PC-9 (cell line): ENCODE measurements at regions not wholly inside any gene's neighbourhood (a gene's known extent, or its start where the extent isn't known, plus 50 kb on each side); places are given as distances from the start of the nearest gene placed in this dataset.

Source experiments
- BruUV-seq: library from RNA; stranded (reverse); fragments of 400-500 nt; replicated peaks from 2 replicates; lab custom pipeline; 2021; lab: Mats Ljungman, UMichigan
- CTCF ChIA-PET: fragments of 300-600 bp; sonication (Branson Sonifier 250); formaldehyde crosslinking; loops from one replicate; lab custom pipeline; 2022; ENCODE audit warnings: antibody characterized with exemption; lab: Charles Lee
- POLR2A ChIA-PET: fragments of 300-600 bp; sonication (Branson Sonifier 250); formaldehyde crosslinking; loops from one replicate; lab custom pipeline; 2022; ENCODE audit warnings: antibody characterized with exemption; ENCODE audit not compliant: unreplicated experiment; lab: Charles Lee
- DNase-seq, 2 experiments: peaks; one replicate each; pipeline versions ENCODE4 v3.0.0 to v3.0.0-alpha.2; 2015 to 2022; ENCODE audit warnings: mixed read lengths in 1 of 2
- H2AFZ ChIP-seq: fragments of 200-600 bp; sonication (generic); 2 replicates; pipeline ENCODE4 v1.8.1; 2017; ENCODE audit warnings: antibody characterized with exemption
- H3F3A ChIP-seq: fragments of 200-600 bp; sonication (generic); 2 replicates; pipeline ENCODE4 v1.8.1; 2017; ENCODE audit warnings: antibody characterized with exemption, mild to moderate bottlenecking, low read depth; ENCODE audit not compliant: insufficient read depth
- H3K27ac ChIP-seq: fragments of 200-600 bp; sonication (generic); 2 replicates; pipeline ENCODE4 v1.6.1; 2016; ENCODE audit warnings: mixed run types
- H3K27me3 ChIP-seq: fragments of 200-600 bp; sonication (generic); 2 replicates; pipeline ENCODE4 v1.6.1; 2016; ENCODE audit warnings: low read depth, mixed run types; ENCODE audit not compliant: insufficient read depth
- H3K36me3 ChIP-seq: fragments of 200-600 bp; sonication (generic); 2 replicates; pipeline ENCODE4 v1.6.1; 2016; ENCODE audit warnings: low read depth, mixed run types
- H3K4me1 ChIP-seq: fragments of 200-600 bp; sonication (generic); replicated peaks from 2 replicates; pipeline ENCODE4 v1.6.1; 2016; ENCODE audit warnings: mixed run types; ENCODE audit not compliant: insufficient read depth
- H3K4me2 ChIP-seq: fragments of 200-600 bp; sonication (generic); 2 replicates; pipeline ENCODE4 v1.6.1; 2017; ENCODE audit warnings: mixed run types
- H3K4me3 ChIP-seq: fragments of 200-600 bp; sonication (generic); 2 replicates; pipeline ENCODE4 v1.6.1; 2016; ENCODE audit warnings: mixed run types
- H3K79me2 ChIP-seq: fragments of 200-600 bp; sonication (generic); 2 replicates; pipeline ENCODE4 v1.6.1; 2017; ENCODE audit warnings: low read depth, mixed run types
- H3K9me2 ChIP-seq: fragments of 200-600 bp; sonication (generic); 2 replicates; pipeline ENCODE4 v1.8.1; 2017; ENCODE audit warnings: mild to moderate bottlenecking; ENCODE audit not compliant: insufficient read depth
- H3K9me3 ChIP-seq: fragments of 200-600 bp; sonication (generic); 2 replicates; pipeline ENCODE4 v1.8.1; 2016; ENCODE audit warnings: low read depth; ENCODE audit not compliant: insufficient read depth
- H4K20me1 ChIP-seq: fragments of 200-600 bp; sonication (generic); 2 replicates; pipeline ENCODE4 v1.8.1; 2017; ENCODE audit not compliant: insufficient read depth
- CTCF ChIP-seq: fragments of 200-600 bp; sonication (generic); conservative IDR thresholded peaks from 2 replicates; pipeline ENCODE4 v1.6.1; 2017; ENCODE audit warnings: mixed run types, antibody characterized with exemption, mild to moderate bottlenecking, moderate library complexity
- EZH2 ChIP-seq: fragments of 200-600 bp; sonication (generic); IDR thresholded peaks from 2 replicates; pipeline ENCODE4 v1.8.0; 2017; ENCODE audit warnings: antibody characterized with exemption, low read depth
- intact Hi-C: fragments of 100-400 bp; cut with micrococcal nuclease; formaldehyde crosslinking; loops from one replicate; pipeline ENCODE4 v1.10.0; 2022; ENCODE audit not compliant: unreplicated experiment

GRCh38 chr10:85445702-85446101 lies 920.9 kb downstream of the GRID1 start:
- no peak for TF ChIP-seq EZH2
- no peak for TF ChIP-seq CTCF
- Histone ChIP-seq H3K9me2 (no peaks in the 10 kb centered on the region), H3F3A (no peaks in the 10 kb centered on the region), H2AFZ (no peak overlapping the region), H3K4me2 (no peak overlapping the region), H3K4me3 (no peak overlapping the region), H3K36me3 (no peaks in the 10 kb centered on the region), H3K4me1 (no peaks in the 10 kb centered on the region), H3K27me3 (no peaks in the 10 kb centered on the region), H3K9me3 (no peaks in the 10 kb centered on the region), H4K20me1 (no peaks in the 10 kb centered on the region), H3K27ac (no peak overlapping the region), H3K79me2 (no peaks in the 10 kb centered on the region)
- BruUV-seq, result no TSS peak
- CTCF ChIA-PET, result no interaction called here
- POLR2A ChIA-PET, result no interaction called here
- no peak for DNase-seq
- intact Hi-C loops, result no loop called here

GRCh38 chr10:85446827-85447226 lies 919.8 kb downstream of the GRID1 start:
- Histone ChIP-seq H3F3A (no peaks in the 10 kb centered on the region), H3K4me3 (no peak overlapping the region), H2AFZ (no peak overlapping the region), H4K20me1 (no peaks in the 10 kb centered on the region), H3K9me2 (no peaks in the 10 kb centered on the region), H3K27me3 (no peaks in the 10 kb centered on the region), H3K79me2 (no peaks in the 10 kb centered on the region), H3K4me1 (no peaks in the 10 kb centered on the region), H3K9me3 (no peaks in the 10 kb centered on the region), H3K27ac (no peak overlapping the region), H3K4me2 (no peak overlapping the region), H3K36me3 (no peaks in the 10 kb centered on the region)
- BruUV-seq, result no TSS peak
- intact Hi-C loops, result no loop called here
- no peak for DNase-seq
- POLR2A ChIA-PET, result no interaction called here
- TF ChIP-seq EZH2 (no peak), CTCF (no peak)
- CTCF ChIA-PET, result no interaction called here

- Histone ChIP-seq H4K20me1 (no peaks in the 10 kb centered on the region), H3K79me2 (no peaks in the 10 kb centered on the region), H3K4me2 (no peak overlapping the region), H3K9me3 (no peaks in the 10 kb centered on the region), H3K4me3 (no peak overlapping the region), H3K27ac (no peak overlapping the region), H3K9me2 (no peaks in the 10 kb centered on the region), H3K36me3 (no peaks in the 10 kb centered on the region), H2AFZ (no peak overlapping the region), H3K27me3 (no peaks in the 10 kb centered on the region), H3K4me1 (no peaks in the 10 kb centered on the region), H3F3A (no peaks in the 10 kb centered on the region)
- intact Hi-C loops, result no loop called here
- TF ChIP-seq CTCF (no peak), EZH2 (no peak)
- BruUV-seq, result no TSS peak
- CTCF ChIA-PET, result no interaction called here
- POLR2A ChIA-PET, result no interaction called here
- no peak for DNase-seq
These were observed 918.9 kb downstream of the GRID1 start for GRCh38 chr10:85447690-85448089.
